Heart right ventricle (tissue), 16 donors: ENCODE measurements at regions not wholly inside any gene's neighbourhood (a gene's known extent, or its start where the extent isn't known, plus 50 kb on each side); places are given as distances from the start of the nearest gene placed in this dataset.

Experiments used
- ATAC-seq, 8 donors: fragments of 200-7000 bp; cut with Tn5 transposase; one replicate each; pipeline ENCODE4 v1.9.1; 2020; ENCODE audit warnings: mild to moderate bottlenecking in 8 of 8, moderate library complexity in 8 of 8, moderate number of reproducible peaks in 1 of 8
- DNase-seq, 2 donors: peaks; one replicate each; pipeline ENCODE4 v3.0.0-alpha.2; 2020
- H3K27ac ChIP-seq, 10 donors: fragments of 200-600 bp; sonication (generic) in 2 of 10; one replicate each; pipeline versions ENCODE4 v1.5.0 to v1.8.0; 2020 to 2022; ENCODE audit warnings: mild to moderate bottlenecking in 3 of 10
- H3K27me3 ChIP-seq, 7 donors: fragments of 200-600 bp; one replicate each; pipeline ENCODE4 v1.8.0; 2021 to 2022; ENCODE audit warnings: mild to moderate bottlenecking in 2 of 7
- H3K36me3 ChIP-seq, 9 donors: fragments of 200-600 bp; sonication (generic) in 1 of 9; one replicate each; pipeline versions ENCODE4 v1.5.0 to v1.8.0; 2020 to 2022; ENCODE audit warnings: mild to moderate bottlenecking in 2 of 9
- H3K4me1 ChIP-seq, 9 donors: fragments of 200-600 bp; sonication (generic) in 1 of 9; one replicate each; pipeline versions ENCODE4 v1.5.0 to v1.8.0; 2020 to 2022; ENCODE audit warnings: mild to moderate bottlenecking in 4 of 9
- H3K4me3 ChIP-seq, 10 donors: fragments of 200-600 bp; sonication (generic) in 2 of 10; one replicate each; pipeline versions ENCODE4 v1.5.0 to v1.8.0; 2020 to 2022; ENCODE audit warnings: mild to moderate bottlenecking in 7 of 10, moderate library complexity in 2 of 10
- H3K9me3 ChIP-seq, 11 donors: fragments of 200-600 bp in 10 of 11; sonication (generic) in 2 of 11; one replicate each; pipeline versions ENCODE4 v1.5.0 to v1.8.0; 2013 to 2022; ENCODE audit warnings: mild to moderate bottlenecking in 2 of 11, control low read depth in 1 of 11, moderate library complexity in 1 of 11
- WGBS, 2 donors: extraction: QIAGEN DNeasy Blood & Tissue Kit; methylation state at CpG; one replicate each; pipeline ENCODE4 v1.1.7; 2013; ENCODE audit warnings: inconsistent platforms in 1 of 2; 5-methylcytosine and 5-hydroxymethylcytosine counted together
- intact Hi-C, 10 donors: fragments of 100-400 bp; cut with DNase I; formaldehyde crosslinking; loops; one replicate each; pipeline versions ENCODE4 v1.11.1 to v1.14.2; 2022
- TF ChIP-seq, protein P1 (sequence below), 9 donors: fragments of 200-600 bp; sonication (generic) in 2 of 9; IDR thresholded peaks; one replicate each; pipeline versions ENCODE4 v1.5.0 to v1.8.0; 2021 to 2022; ENCODE audit warnings: antibody characterized with exemption in 9 of 9, mild to moderate bottlenecking in 5 of 9, moderate library complexity in 1 of 9
- donor health status: Arrhythmogenic right ventricular cardiomyopathy.
- donor health status: ischemic (EF 13 %, LVEDD 7.1; RV severe dilation, severe dysfunction).
- donor health status: healthy with polysubstance abuse.
- donor health status: DM: no; HTN: yes; CAD: no.
- donor health status: DM: no; HTN: no; CAD: no.
- donor health status: ischemic (EF 25% LVEDD 6.9; RV normal size, moderate dysfunction).
- donor health status: ischemic (EF 25% LVEDD 5.7; RV mildly dilated, moderate dysfunction).
- donor health status: healthy.
- donor health status: DM: yes; HTN: yes; CAD: no.
- donor health status: Ischemic cardiomyopathy.
- donor health status: ischemic (EF 35%, LVEDD 5.7; RV mildly dilated, moderate dysfunction).
- donor health status: nonischemic (EF 11% LVEDD 7.7; RV severe dilation, severe dysfunction).
- donor health status: DM: yes; HTN: yes; CAD: no.
- donor health status: PGD.
- donor health status: ischemic (EF 29% LVEDD 5.4; RV normal size, mild dysfunction).
- donor health status: nonischemic (EF 23%, LVEDD 6.1; RV moderate dilation, normal function).

DNA sequence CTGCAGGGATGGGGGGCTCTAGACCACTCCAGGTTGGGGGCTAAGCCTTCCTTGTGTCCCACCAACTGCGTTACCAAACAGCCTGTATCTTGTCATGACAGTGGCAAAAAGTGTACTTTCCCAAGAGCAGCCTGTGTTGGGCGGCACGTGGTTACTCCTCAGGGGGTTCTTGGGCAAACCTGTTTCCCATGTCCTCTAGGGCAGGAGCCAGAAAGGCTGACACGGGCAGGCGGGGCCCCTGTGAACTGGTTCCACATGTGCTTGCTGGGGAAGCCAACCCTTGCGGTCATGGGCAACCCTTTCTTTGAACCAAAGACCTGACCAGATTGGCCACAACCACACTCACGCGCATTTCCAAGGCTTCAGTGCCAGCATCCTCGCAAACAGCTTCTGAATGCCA lies 228.5 kb downstream of the RBFOX3 start:
- H3K27ac ChIP-seq: no peak overlapping the region
- peaks cover 0 to 87% (median 69%) of the 10 kb centered on the region in 7 donors for H3K27me3 ChIP-seq
- WGBS, 2 donors: 81 to 84% methylated on average over 9 of the region's 9 CpGs
- DNase-seq (no peak), ATAC-seq (no peak)
- no peaks in the 10 kb centered on the region for H3K9me3 ChIP-seq
- TF ChIP-seq, protein P1, sequence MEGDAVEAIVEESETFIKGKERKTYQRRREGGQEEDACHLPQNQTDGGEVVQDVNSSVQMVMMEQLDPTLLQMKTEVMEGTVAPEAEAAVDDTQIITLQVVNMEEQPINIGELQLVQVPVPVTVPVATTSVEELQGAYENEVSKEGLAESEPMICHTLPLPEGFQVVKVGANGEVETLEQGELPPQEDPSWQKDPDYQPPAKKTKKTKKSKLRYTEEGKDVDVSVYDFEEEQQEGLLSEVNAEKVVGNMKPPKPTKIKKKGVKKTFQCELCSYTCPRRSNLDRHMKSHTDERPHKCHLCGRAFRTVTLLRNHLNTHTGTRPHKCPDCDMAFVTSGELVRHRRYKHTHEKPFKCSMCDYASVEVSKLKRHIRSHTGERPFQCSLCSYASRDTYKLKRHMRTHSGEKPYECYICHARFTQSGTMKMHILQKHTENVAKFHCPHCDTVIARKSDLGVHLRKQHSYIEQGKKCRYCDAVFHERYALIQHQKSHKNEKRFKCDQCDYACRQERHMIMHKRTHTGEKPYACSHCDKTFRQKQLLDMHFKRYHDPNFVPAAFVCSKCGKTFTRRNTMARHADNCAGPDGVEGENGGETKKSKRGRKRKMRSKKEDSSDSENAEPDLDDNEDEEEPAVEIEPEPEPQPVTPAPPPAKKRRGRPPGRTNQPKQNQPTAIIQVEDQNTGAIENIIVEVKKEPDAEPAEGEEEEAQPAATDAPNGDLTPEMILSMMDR (IDR thresholded peaks at IDR 0.05): no peak
- no peaks in the 10 kb centered on the region for H3K4me1 ChIP-seq
- intact Hi-C loops: no loop called here
- H3K4me3 ChIP-seq: no peak overlapping the region
- H3K36me3 ChIP-seq: no peaks in the 10 kb centered on the region

DNA sequence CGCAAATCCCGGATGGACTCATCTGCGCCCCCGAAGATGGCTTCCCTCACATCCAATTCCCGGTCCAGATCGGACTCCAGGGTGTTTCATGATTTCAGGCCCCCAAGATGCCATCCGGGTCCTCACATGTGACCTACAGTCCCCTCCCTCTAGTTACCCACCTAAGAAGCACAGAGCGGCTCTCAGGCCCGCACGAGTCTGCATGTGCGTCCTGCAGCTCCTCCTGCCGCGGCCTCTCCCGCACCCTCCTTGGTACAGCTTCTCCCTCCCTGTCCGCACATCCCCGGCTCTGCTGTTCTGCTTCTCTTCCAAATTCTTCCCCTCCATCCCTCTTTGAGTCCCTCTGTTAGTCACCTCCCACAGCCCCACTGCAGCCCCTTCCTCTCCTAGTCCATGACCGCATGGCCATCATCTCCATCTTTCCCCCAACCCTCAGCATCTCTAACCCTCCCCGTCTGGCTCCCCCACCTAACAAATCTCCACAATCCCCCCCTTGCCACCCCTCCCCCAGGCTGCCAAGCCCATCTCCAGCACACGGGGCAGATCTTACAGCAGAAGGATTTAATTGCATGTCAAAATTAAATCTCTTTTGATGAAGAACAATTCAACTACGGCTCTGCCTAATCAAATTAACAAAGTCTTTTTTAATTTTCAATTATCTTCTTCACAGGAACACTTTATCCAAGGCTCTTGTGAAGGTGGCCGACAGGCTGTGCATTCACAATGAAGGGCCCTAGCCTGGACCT lies 231.0 kb downstream of the RBFOX3 start:
- TF ChIP-seq, protein P1 (IDR thresholded peaks at IDR 0.05): no peak
- WGBS, 2 donors: 80 to 82% methylated on average over 21 of the region's 21 CpGs
- H3K27ac ChIP-seq: no peak overlapping the region
- H3K4me1 ChIP-seq: no peaks in the 10 kb centered on the region
- H3K9me3 ChIP-seq: no peaks in the 10 kb centered on the region
- H3K36me3 ChIP-seq: no peaks in the 10 kb centered on the region
- intact Hi-C loops: loop anchor here in 1 of 10 donors (5.0 kb wide), 1 partner anchor 283 kb away; no protein-coding TSS in a partner anchor
- no peak for DNase-seq
- no peak for ATAC-seq
- H3K4me3 ChIP-seq: no peak overlapping the region
- peaks cover 0 to 93% (median 80%) of the 10 kb centered on the region in 7 donors for H3K27me3 ChIP-seq

DNA sequence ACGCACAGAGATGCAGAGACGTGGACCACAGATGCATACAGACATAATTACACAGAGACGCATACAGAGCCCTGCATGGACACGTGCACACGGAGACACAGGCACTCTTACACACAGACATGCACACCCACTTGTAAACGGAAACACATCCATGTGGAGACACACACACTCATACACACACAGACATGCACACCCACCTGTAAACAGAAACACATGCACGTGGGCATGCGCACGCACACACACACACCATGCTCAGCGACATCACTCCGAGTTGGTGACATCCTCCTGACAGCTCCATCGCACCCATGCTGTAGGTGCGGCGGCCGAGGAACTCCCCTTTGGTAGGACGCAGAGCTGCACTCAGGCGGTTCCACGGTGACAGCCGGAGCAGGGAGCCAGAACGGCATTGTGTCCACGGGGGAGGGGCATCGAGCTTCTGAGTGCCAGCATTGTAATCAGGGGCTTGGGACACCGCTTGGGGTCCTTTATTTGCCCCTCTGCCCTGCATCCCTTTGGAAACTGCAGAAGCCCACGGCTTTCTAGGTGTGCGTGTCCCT lies 233.5 kb downstream of the RBFOX3 start:
- intact Hi-C loops: loop anchor here in 1 of 10 donors (5.0 kb wide), 1 partner anchor 280 kb away; no protein-coding TSS in a partner anchor
- Histone ChIP-seq H3K9me3 (no peaks in the 10 kb centered on the region), H3K27ac (no peak overlapping the region), H3K4me1 (no peaks in the 10 kb centered on the region), H3K4me3 (no peak overlapping the region), H3K27me3 (peaks cover 0 to 99% (median 77%) of the 10 kb centered on the region in 7 donors), H3K36me3 (no peaks in the 10 kb centered on the region)
- 65 to 68% methylated on average over 25 of the region's 25 CpGs for WGBS, 2 donors
- ATAC-seq: no peak
- TF ChIP-seq, protein P1 (IDR thresholded peaks at IDR 0.05): no peak
- DNase-seq: no peak

DNA sequence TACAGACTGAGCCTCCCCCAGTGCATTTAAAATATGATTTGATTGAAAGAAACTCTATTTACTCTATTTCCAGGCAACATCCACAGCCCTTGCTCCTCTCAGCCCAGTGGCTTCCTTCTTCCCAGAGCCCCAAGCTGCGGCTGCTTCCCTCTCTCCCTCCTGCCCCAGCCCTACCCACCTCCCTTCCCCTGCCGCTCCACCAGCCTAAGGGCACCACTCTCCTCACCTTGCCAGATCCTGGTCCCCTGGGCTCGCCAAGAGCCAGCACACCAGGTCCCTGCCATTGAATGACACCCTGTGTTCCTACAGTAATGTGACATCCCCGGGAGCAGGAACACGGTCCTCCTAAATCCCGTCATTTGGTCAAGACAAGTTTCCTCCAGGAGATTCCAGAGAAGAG lies 236.0 kb downstream of the RBFOX3 start:
- Histone ChIP-seq H3K4me3 (no peak overlapping the region), H3K9me3 (no peaks in the 10 kb centered on the region), H3K4me1 (no peaks in the 10 kb centered on the region), H3K27ac (no peak overlapping the region), H3K36me3 (no peaks in the 10 kb centered on the region), H3K27me3 (peaks cover 0 to 92% (median 72%) of the 10 kb centered on the region in 7 donors)
- intact Hi-C loops: loop anchor here in 1 of 10 donors (5.0 kb wide), 1 partner anchor 278 kb away; no protein-coding TSS in a partner anchor
- ATAC-seq: no peak
- TF ChIP-seq, protein P1 (IDR thresholded peaks at IDR 0.05): no peak
- no peak for DNase-seq
- 42 to 47% methylated on average over 6 of the region's 6 CpGs for WGBS, 2 donors
